HEK293 (cell line): ENCODE measurements at regions not wholly inside any gene's neighbourhood (a gene's known extent, or its start where the extent isn't known, plus 50 kb on each side); places are given as distances from the start of the nearest gene placed in this dataset.
A peak's percentile ranks its signal among the peaks of the same experiment; 100 is the strongest.

Experiments used
- CTCF ChIA-PET: fragments of 350-600 bp; formaldehyde crosslinking; extraction: SDS; loops from one replicate; lab custom pipeline; 2021; ENCODE audit warnings: antibody characterized with exemption; lab: Yijun Ruan, JAX
- POLR2A ChIA-PET: fragments of 300-600 bp; formaldehyde crosslinking; extraction: SDS; loops from one replicate; lab custom pipeline; 2020; ENCODE audit warnings: antibody characterized with exemption, inconsistent platforms; lab: Yijun Ruan, JAX
- H3K27ac ChIP-seq: fragments of 200-500 bp; sonication (Bioruptor generic); 2 replicates; pipeline ENCODE4 v1.5.1; 2014; ENCODE audit warnings: low read depth, low read length, control low read depth, inconsistent platforms; ENCODE audit errors: extremely low read depth
- H3K36me3 ChIP-seq, 2 experiments: fragments of 200-500 bp in 1 of 2; sonication (Bioruptor generic) in 1 of 2; 1 replicate in 1 of 2; 2 replicates in 1 of 2; pipeline ENCODE4 v1.5.1; 2014 to 2017; ENCODE audit warnings: inconsistent platforms in 2 of 2, low read length in 2 of 2; ENCODE audit not compliant: control insufficient read depth in 2 of 2, insufficient read depth in 1 of 2
- H3K4me1 ChIP-seq: fragments of 200-500 bp; sonication (Bioruptor generic); 2 replicates; pipeline ENCODE4 v1.5.1; 2014; ENCODE audit warnings: mild to moderate bottlenecking, low read length, inconsistent platforms; ENCODE audit not compliant: control insufficient read depth, insufficient read depth
- H3K4me3 ChIP-seq: 2 replicates; pipeline ENCODE4 v1.5.1; 2011; ENCODE audit warnings: low read depth, mild to moderate bottlenecking, control low read depth, low read length, moderate library complexity
- H3K9me3 ChIP-seq: fragments of 200-500 bp; sonication (Bioruptor generic); 2 replicates; pipeline ENCODE4 v1.5.1; 2014; ENCODE audit warnings: low read depth, low read length, inconsistent platforms; ENCODE audit not compliant: control insufficient read depth, insufficient read depth
- SP3 ChIP-seq: fragments of 450-650 bp; formaldehyde crosslinking; IDR thresholded peaks from 2 replicates; pipeline ENCODE4 v1.5.1; 2016; ENCODE audit warnings: missing biosample characterization, missing genetic modification characterization
- YY2 ChIP-seq: fragments of 450-650 bp; formaldehyde crosslinking; IDR thresholded peaks from 2 replicates; pipeline ENCODE4 v1.5.1; 2016; ENCODE audit warnings: missing biosample characterization, missing genetic modification characterization
- ZBTB20 ChIP-seq: fragments of 450-650 bp; formaldehyde crosslinking; IDR thresholded peaks from 2 replicates; pipeline ENCODE4 v1.5.1; 2016; ENCODE audit warnings: missing biosample characterization, missing genetic modification characterization
- ZIC2 ChIP-seq: fragments of 450-650 bp; formaldehyde crosslinking; IDR thresholded peaks from 2 replicates; pipeline ENCODE4 v1.5.1; 2016; ENCODE audit warnings: missing biosample characterization, missing genetic modification characterization
- ZNF132 ChIP-seq: fragments of 450-650 bp; formaldehyde crosslinking; IDR thresholded peaks from 2 replicates; pipeline ENCODE4 v1.5.1; 2017; ENCODE audit warnings: missing biosample characterization, missing genetic modification characterization, borderline replicate concordance
- ZNF140 ChIP-seq: fragments of 450-650 bp; formaldehyde crosslinking; IDR thresholded peaks from 2 replicates; pipeline ENCODE4 v1.5.1; 2016; ENCODE audit warnings: missing biosample characterization, missing genetic modification characterization
- ZNF202 ChIP-seq: fragments of 450-650 bp; formaldehyde crosslinking; IDR thresholded peaks from 2 replicates; pipeline ENCODE4 v1.5.1; 2016; ENCODE audit warnings: missing biosample characterization, missing genetic modification characterization, borderline replicate concordance
- ZNF423 ChIP-seq: fragments of 450-650 bp; formaldehyde crosslinking; IDR thresholded peaks from 2 replicates; pipeline ENCODE4 v1.5.1; 2016; ENCODE audit warnings: missing biosample characterization, missing genetic modification characterization
- ZNF529 ChIP-seq: fragments of 450-650 bp; formaldehyde crosslinking; IDR thresholded peaks from 2 replicates; pipeline ENCODE4 v1.5.1; 2017; ENCODE audit warnings: missing genetic modification characterization, missing biosample characterization; ENCODE audit not compliant: insufficient replicate concordance
- ZNF571 ChIP-seq: fragments of 450-650 bp; formaldehyde crosslinking; IDR thresholded peaks from 2 replicates; pipeline ENCODE4 v1.5.0; 2017; ENCODE audit warnings: missing biosample characterization, missing genetic modification characterization
- ZNF624 ChIP-seq: fragments of 450-650 bp; formaldehyde crosslinking; IDR thresholded peaks from 2 replicates; pipeline ENCODE4 v1.5.1; 2017; ENCODE audit warnings: missing biosample characterization, missing genetic modification characterization
- ZNF792 ChIP-seq: fragments of 450-650 bp; formaldehyde crosslinking; IDR thresholded peaks from 2 replicates; pipeline ENCODE4 v1.5.1; 2016; ENCODE audit warnings: missing biosample characterization, missing genetic modification characterization
- ZNF843 ChIP-seq: fragments of 450-650 bp; formaldehyde crosslinking; IDR thresholded peaks from 2 replicates; pipeline ENCODE4 v1.5.1; 2016; ENCODE audit warnings: missing biosample characterization, missing genetic modification characterization
- ZSCAN23 ChIP-seq: fragments of 450-650 bp; formaldehyde crosslinking; IDR thresholded peaks from 2 replicates; pipeline ENCODE4 v1.5.1; 2016; ENCODE audit warnings: missing biosample characterization, missing genetic modification characterization
- TF ChIP-seq, protein P1 (sequence below): fragments of 450-650 bp; formaldehyde crosslinking; IDR thresholded peaks from 2 replicates; pipeline ENCODE4 v1.5.1; 2016; ENCODE audit warnings: missing biosample characterization, missing genetic modification characterization
- TF ChIP-seq, protein P2 (sequence below): fragments of 450-650 bp; formaldehyde crosslinking; IDR thresholded peaks from 2 replicates; pipeline ENCODE4 v1.5.1; 2017; ENCODE audit warnings: missing biosample characterization, missing genetic modification characterization
- TF ChIP-seq, protein P3 (sequence below): fragments of 450-650 bp; formaldehyde crosslinking; IDR thresholded peaks from 2 replicates; pipeline ENCODE4; 2016; ENCODE audit warnings: missing biosample characterization, missing genetic modification characterization
- TF ChIP-seq, protein P4 (sequence below): fragments of 450-650 bp; formaldehyde crosslinking; IDR thresholded peaks from 2 replicates; pipeline ENCODE4 v1.5.1; 2016; ENCODE audit warnings: missing biosample characterization, missing genetic modification characterization

DNA sequence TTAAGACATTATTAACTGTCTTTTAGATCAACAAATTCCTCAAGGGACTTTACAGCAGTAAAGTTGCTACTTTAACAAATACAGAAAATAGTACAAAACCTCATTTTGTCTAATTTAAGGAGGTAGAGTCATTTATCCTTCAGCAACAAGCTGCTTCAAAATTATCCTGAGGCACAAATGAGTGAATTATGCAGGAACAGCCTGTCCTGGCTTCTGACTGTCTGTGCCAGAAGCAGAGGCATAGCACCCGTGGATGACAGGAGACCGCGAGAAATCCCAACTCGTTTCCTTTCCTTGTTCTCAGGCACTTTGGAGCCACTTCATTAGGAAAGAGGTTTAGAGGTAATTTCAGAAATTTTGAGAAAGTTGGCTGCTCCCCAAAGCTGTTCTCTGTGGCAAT is 549.2 kb upstream of the BTBD3 start:
- H3K4me1 ChIP-seq, result no peaks in the 10 kb centered on the region
- ChIA-PET CTCF (no interaction called here), POLR2A (no interaction called here)
- H3K4me3 ChIP-seq, result no peak overlapping the region
- no peak overlapping the region for H3K27ac ChIP-seq
- no peaks in the 10 kb centered on the region for H3K36me3 ChIP-seq
- TF ChIP-seq ZNF792 (tag by site-specific recombination) (no peak), ZNF529 (tag by site-specific recombination) (no peak), ZSCAN23 (tag by site-specific recombination) (no peak), ZNF132 (tag by site-specific recombination) (no peak), ZNF140 (no peak)
- H3K9me3 ChIP-seq, result no peaks in the 10 kb centered on the region

DNA sequence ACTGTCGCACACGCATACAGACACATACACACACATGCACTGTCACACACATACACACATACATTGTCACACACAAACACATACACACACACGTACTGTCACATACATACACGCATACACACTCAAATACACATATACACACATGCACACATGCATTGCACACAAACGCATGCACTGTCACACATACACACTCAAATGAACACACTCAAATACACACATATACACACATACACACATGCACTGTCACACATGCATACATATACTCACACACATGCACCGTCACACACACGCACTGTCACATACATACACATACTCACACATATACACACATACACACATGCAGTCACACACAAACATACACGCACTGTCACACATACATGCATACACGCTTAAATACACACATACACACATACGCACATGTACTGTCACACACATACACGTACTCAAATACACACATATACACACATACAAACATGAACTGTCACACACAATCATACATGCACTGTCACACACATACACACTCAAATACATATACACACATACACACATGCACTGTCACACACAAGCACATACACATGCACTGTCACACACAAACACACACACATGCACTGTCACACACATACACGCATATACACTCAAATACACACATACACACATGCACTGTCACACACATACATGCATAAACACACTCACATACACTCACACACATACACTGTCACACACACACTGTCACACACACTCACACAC is 548.6 kb upstream of the BTBD3 start:
- Histone ChIP-seq H3K4me3 (no peak overlapping the region), H3K36me3 (no peaks in the 10 kb centered on the region), H3K27ac (no peak overlapping the region), H3K9me3 (no peaks in the 10 kb centered on the region), H3K4me1 (no peaks in the 10 kb centered on the region)
- TF ChIP-seq, protein P1, sequence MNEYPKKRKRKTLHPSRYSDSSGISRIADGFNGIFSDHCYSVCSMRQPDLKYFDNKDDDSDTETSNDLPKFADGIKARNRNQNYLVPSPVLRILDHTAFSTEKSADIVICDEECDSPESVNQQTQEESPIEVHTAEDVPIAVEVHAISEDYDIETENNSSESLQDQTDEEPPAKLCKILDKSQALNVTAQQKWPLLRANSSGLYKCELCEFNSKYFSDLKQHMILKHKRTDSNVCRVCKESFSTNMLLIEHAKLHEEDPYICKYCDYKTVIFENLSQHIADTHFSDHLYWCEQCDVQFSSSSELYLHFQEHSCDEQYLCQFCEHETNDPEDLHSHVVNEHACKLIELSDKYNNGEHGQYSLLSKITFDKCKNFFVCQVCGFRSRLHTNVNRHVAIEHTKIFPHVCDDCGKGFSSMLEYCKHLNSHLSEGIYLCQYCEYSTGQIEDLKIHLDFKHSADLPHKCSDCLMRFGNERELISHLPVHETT (tag by site-specific recombination), result no peak
- TF ChIP-seq, protein P2, sequence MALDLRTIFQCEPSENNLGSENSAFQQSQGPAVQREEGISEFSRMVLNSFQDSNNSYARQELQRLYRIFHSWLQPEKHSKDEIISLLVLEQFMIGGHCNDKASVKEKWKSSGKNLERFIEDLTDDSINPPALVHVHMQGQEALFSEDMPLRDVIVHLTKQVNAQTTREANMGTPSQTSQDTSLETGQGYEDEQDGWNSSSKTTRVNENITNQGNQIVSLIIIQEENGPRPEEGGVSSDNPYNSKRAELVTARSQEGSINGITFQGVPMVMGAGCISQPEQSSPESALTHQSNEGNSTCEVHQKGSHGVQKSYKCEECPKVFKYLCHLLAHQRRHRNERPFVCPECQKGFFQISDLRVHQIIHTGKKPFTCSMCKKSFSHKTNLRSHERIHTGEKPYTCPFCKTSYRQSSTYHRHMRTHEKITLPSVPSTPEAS (tag by site-specific recombination), result 0 out of 2 replicates have a peak, but pooled peaks have one; percentile 9
- no peak for TF ChIP-seq ZBTB20
- TF ChIP-seq, protein P3, sequence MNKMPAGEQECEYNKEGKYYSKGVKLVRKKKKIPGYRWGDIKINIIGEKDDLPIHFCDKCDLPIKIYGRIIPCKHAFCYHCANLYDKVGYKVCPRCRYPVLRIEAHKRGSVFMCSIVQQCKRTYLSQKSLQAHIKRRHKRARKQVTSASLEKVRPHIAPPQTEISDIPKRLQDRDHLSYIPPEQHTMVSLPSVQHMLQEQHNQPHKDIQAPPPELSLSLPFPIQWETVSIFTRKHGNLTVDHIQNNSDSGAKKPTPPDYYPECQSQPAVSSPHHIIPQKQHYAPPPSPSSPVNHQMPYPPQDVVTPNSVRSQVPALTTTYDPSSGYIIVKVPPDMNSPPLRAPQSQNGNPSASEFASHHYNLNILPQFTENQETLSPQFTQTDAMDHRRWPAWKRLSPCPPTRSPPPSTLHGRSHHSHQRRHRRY (tag by site-specific recombination), result no peak
- TF ChIP-seq ZNF202 (tag by site-specific recombination), result no peak
- no peak for TF ChIP-seq SP3 (tag by site-specific recombination)
- TF ChIP-seq, protein P4, sequence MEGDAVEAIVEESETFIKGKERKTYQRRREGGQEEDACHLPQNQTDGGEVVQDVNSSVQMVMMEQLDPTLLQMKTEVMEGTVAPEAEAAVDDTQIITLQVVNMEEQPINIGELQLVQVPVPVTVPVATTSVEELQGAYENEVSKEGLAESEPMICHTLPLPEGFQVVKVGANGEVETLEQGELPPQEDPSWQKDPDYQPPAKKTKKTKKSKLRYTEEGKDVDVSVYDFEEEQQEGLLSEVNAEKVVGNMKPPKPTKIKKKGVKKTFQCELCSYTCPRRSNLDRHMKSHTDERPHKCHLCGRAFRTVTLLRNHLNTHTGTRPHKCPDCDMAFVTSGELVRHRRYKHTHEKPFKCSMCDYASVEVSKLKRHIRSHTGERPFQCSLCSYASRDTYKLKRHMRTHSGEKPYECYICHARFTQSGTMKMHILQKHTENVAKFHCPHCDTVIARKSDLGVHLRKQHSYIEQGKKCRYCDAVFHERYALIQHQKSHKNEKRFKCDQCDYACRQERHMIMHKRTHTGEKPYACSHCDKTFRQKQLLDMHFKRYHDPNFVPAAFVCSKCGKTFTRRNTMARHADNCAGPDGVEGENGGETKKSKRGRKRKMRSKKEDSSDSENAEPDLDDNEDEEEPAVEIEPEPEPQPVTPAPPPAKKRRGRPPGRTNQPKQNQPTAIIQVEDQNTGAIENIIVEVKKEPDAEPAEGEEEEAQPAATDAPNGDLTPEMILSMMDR (tag by site-specific recombination), result no peak
- ChIA-PET CTCF (no interaction called here), POLR2A (no interaction called here)

DNA sequence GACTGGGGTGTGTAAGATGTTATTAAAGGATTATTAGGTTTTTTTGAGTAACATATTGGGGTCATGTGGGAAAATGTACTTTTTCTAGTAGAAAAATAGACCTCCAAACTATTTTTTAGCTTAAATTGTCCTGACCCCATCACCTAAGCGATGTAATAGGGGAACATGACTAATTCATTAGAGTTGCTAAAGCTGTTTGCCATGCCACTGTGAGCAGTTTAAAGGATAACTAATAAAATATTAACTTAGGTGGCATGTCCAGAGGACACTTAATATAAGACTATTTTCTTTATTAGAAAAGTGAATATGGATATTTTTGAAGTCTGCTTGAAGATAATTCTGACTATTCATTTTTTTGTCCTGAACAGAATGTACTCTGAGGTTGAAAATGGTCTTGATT is 545.9 kb upstream of the BTBD3 start:
- no peak for TF ChIP-seq ZNF624 (tag by site-specific recombination)
- TF ChIP-seq ZIC2 (tag by site-specific recombination), result no peak
- TF ChIP-seq ZNF843, result no peak
- no peak for TF ChIP-seq ZNF571 (tag by site-specific recombination)
- TF ChIP-seq YY2 (tag by site-specific recombination), result no peak
- TF ChIP-seq ZNF423 (tag by site-specific recombination), result no peak
- Histone ChIP-seq H3K27ac (no peak overlapping the region), H3K4me3 (no peak overlapping the region), H3K36me3 (no peaks in the 10 kb centered on the region), H3K9me3 (no peaks in the 10 kb centered on the region), H3K4me1 (peaks cover 7% of the 10 kb centered on the region)
- ChIA-PET CTCF (interaction anchor here (0.7 kb wide), 1 partner anchor 77 kb away, joined by 5 read pairs; no protein-coding TSS in a partner anchor), POLR2A (no interaction called here)
